Esophagus (tissue), 2 donors: ENCODE measurements at regions not wholly inside any gene's neighbourhood (a gene's known extent, or its start where the extent isn't known, plus 50 kb on each side); places are given as distances from the start of the nearest gene placed in this dataset.

Experiments
- H3K27ac ChIP-seq, 2 donors: one replicate each; pipeline ENCODE4 v1.5.1; 2013; ENCODE audit warnings: low read depth in 2 of 2, mild to moderate bottlenecking in 2 of 2, inconsistent platforms in 1 of 2, low read length in 1 of 2, moderate library complexity in 1 of 2
- H3K27me3 ChIP-seq, 2 donors: one replicate each; pipeline ENCODE4 v1.6.1; 2013; ENCODE audit warnings: low read length in 2 of 2, control low read depth in 1 of 2, mild to moderate bottlenecking in 1 of 2; ENCODE audit not compliant: insufficient read depth in 2 of 2, control insufficient read depth in 1 of 2
- H3K36me3 ChIP-seq, 2 donors: one replicate each; pipeline ENCODE4 v1.6.1; 2013; ENCODE audit warnings: low read length in 1 of 2; ENCODE audit not compliant: control insufficient read depth in 2 of 2, insufficient read depth in 2 of 2
- H3K4me1 ChIP-seq, 2 donors: one replicate each; pipeline ENCODE4 v1.6.1; 2013; ENCODE audit warnings: low read length in 1 of 2; ENCODE audit not compliant: control insufficient read depth in 2 of 2, insufficient read depth in 2 of 2
- H3K4me3 ChIP-seq, 2 donors: one replicate each; pipeline ENCODE4 v1.5.1; 2013; ENCODE audit warnings: low read length in 2 of 2, mild to moderate bottlenecking in 2 of 2, low read depth in 1 of 2, moderate library complexity in 1 of 2
- H3K9me3 ChIP-seq, 2 donors: one replicate each; pipeline ENCODE4 v1.6.1; 2013; ENCODE audit warnings: mild to moderate bottlenecking in 2 of 2, low read depth in 1 of 2, low read length in 1 of 2, moderate library complexity in 1 of 2; ENCODE audit not compliant: control insufficient read depth in 2 of 2, insufficient read depth in 1 of 2
- WGBS, 2 donors: extraction: QIAGEN DNeasy Blood & Tissue Kit; methylation state at CpG; one replicate each; pipeline ENCODE4 v1.1.7; 2013; 5-methylcytosine and 5-hydroxymethylcytosine counted together
- donor health status: healthy with polysubstance abuse.
- donor health status: Bipolar disorder and iron deficiency.

GRCh38 chr4:187479511-187479910 lies 516.1 kb upstream of the ZFP42 start:
- H3K9me3 ChIP-seq = no peaks in the 10 kb centered on the region
- H3K4me1 ChIP-seq = peaks cover 0 to 2% of the 10 kb centered on the region in 2 donors
- no peak overlapping the region for H3K27ac ChIP-seq
- 66 to 69% methylated on average over 6 of the region's 6 CpGs for WGBS, 2 donors
- no peaks in the 10 kb centered on the region for H3K36me3 ChIP-seq
- no peaks in the 10 kb centered on the region for H3K27me3 ChIP-seq
- no peak overlapping the region for H3K4me3 ChIP-seq

DNA sequence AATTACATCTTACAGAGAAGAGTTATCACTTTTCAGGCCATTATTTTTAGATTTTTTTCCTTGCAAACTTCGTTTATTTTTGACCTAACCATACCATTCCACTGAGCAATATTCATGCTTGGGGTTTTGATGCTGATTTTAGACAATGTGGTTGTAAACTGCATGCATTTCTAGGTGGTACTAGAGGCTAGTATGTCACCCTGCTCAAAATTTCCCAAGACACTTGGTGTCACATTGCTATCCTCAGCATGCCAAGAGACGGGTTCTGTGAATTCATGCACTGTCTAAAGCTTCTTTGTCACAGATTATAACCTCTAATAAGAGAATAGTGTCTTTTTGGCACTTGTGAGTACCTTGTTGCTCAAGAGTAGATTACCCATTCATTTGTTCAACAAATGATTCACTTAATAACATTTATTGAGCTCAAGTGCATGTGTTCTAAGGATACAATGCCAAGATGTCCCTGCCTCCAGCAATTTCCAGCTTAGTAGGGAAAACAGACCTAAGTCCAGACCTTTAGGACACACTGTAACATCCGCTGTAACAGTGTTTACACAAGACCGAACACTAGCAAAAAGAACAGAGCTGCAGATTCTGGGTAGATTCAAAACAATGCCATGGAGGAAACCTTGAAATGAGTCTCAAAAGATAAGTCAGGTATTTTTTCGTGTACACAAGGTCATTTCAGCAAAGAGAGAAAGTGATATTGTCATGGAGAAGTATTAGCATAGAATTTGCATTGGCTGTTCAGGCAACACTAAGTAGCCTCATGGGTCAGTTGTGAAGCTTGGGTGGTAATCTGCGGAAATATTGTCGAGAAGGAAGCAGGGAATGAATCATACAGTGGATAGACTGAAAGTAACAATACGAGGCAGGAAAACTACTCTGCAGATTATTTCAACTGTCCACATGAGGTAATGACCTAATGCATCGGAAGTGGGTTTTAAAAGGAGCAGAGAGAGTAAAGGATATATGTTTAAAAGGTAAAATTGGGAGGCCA lies 515.1 kb upstream of the ZFP42 start:
- Histone ChIP-seq H3K36me3 (no peaks in the 10 kb centered on the region), H3K4me1 (peaks cover 0 to 2% of the 10 kb centered on the region in 2 donors), H3K27me3 (no peaks in the 10 kb centered on the region), H3K4me3 (no peak overlapping the region), H3K9me3 (no peaks in the 10 kb centered on the region), H3K27ac (no peak overlapping the region)
- WGBS, 2 donors = 47 to 54% methylated on average over 9 of the region's 9 CpGs

- 81 to 85% methylated on average over 6 of the region's 6 CpGs for WGBS, 2 donors
Observed at GRCh38 chr4:187484186-187484585, 511.4 kb upstream of the ZFP42 start.

GRCh38 chr4:187485676-187486075 lies 509.9 kb upstream of the ZFP42 start:
- no peaks in the 10 kb centered on the region for H3K9me3 ChIP-seq
- no peak overlapping the region for H3K27ac ChIP-seq
- H3K36me3 ChIP-seq = no peaks in the 10 kb centered on the region
- no peak overlapping the region for H3K4me3 ChIP-seq
- WGBS, 2 donors = 63 to 66% methylated on average over 2 of the region's 2 CpGs
- H3K4me1 ChIP-seq = no peaks in the 10 kb centered on the region
- no peaks in the 10 kb centered on the region for H3K27me3 ChIP-seq

More at GRCh38 chr4:187484186-187484585, 511.4 kb upstream of the ZFP42 start:
- no peaks in the 10 kb centered on the region for H3K27me3 ChIP-seq
- H3K27ac ChIP-seq = no peak overlapping the region
- H3K36me3 ChIP-seq = no peaks in the 10 kb centered on the region
- H3K4me1 ChIP-seq = no peaks in the 10 kb centered on the region
- no peak overlapping the region for H3K4me3 ChIP-seq
- no peaks in the 10 kb centered on the region for H3K9me3 ChIP-seq

GRCh38 chr4:187491286-187491685 lies 504.3 kb upstream of the ZFP42 start:
- Histone ChIP-seq H3K9me3 (no peaks in the 10 kb centered on the region), H3K27ac (no peak overlapping the region), H3K4me1 (no peaks in the 10 kb centered on the region), H3K27me3 (no peaks in the 10 kb centered on the region), H3K4me3 (no peak overlapping the region), H3K36me3 (no peaks in the 10 kb centered on the region)
- 38 to 58% methylated on average over 5 of the region's 5 CpGs for WGBS, 2 donors

GRCh38 chr4:187491959-187492358 lies 503.6 kb upstream of the ZFP42 start:
- Histone ChIP-seq H3K27me3 (no peaks in the 10 kb centered on the region), H3K27ac (no peak overlapping the region)
- WGBS, 2 donors = 44 to 70% methylated on average over 2 of the region's 2 CpGs

DNA sequence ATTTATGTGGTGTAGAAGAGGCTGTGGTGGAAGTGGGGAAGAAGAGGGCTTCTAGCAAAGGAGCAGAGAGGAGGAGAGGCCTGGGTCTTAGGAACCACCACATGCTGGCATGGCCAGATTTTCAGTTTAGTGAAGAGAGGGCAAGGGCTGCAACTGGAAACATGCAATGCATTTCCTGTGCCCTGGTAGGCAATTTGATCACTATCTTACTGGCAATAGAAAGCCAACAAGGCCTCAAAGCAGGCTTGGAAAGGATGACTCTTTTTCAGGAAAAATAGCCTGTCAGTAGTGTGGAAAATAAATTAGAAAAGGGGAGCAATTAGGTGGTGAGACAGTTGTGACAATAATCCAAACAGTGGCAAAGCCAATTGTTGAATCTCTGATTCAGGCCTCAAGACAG lies 501.9 kb upstream of the ZFP42 start:
- no peaks in the 10 kb centered on the region for H3K4me1 ChIP-seq
- H3K9me3 ChIP-seq = no peaks in the 10 kb centered on the region
- H3K27ac ChIP-seq = no peak overlapping the region
- no peaks in the 10 kb centered on the region for H3K27me3 ChIP-seq
- no peaks in the 10 kb centered on the region for H3K36me3 ChIP-seq
- no peak overlapping the region for H3K4me3 ChIP-seq

More at GRCh38 chr4:187491959-187492358, 503.6 kb upstream of the ZFP42 start:
- Histone ChIP-seq H3K9me3 (no peaks in the 10 kb centered on the region), H3K36me3 (no peaks in the 10 kb centered on the region), H3K4me3 (no peak overlapping the region), H3K4me1 (no peaks in the 10 kb centered on the region)

- Histone ChIP-seq H3K9me3 (no peaks in the 10 kb centered on the region), H3K4me1 (no peaks in the 10 kb centered on the region), H3K27me3 (no peaks in the 10 kb centered on the region), H3K27ac (no peak overlapping the region), H3K4me3 (no peak overlapping the region), H3K36me3 (no peaks in the 10 kb centered on the region)
- 65 to 75% methylated on average over 4 of the region's 4 CpGs for WGBS, 2 donors
Observed at GRCh38 chr4:187499956-187500355, 495.6 kb upstream of the ZFP42 start.

DNA sequence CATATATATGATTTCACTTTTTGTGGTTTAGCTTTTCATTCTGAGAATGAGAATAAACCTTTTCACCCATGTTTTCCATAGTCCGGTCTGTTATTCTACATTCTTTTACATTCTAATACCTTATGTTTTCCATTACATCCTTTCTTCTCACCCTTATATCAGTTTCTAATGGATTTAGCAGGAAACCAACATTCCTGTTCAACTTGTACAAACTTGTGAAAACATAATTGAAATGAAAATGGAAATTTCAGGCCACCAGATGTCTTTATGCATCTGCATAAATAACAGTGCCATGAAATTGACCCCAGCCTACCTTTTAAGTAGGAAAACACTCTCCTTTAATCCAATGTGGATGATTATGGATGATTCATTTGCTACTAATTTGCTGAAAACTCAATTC lies 494.8 kb upstream of the ZFP42 start:
- Histone ChIP-seq H3K4me1 (no peaks in the 10 kb centered on the region), H3K27ac (no peak overlapping the region), H3K36me3 (no peaks in the 10 kb centered on the region), H3K4me3 (no peak overlapping the region), H3K9me3 (no peaks in the 10 kb centered on the region), H3K27me3 (no peaks in the 10 kb centered on the region)
- WGBS, 2 donors = 86 to 88% methylated on average over 1 of the region's 1 CpG

GRCh38 chr4:187501731-187502130 lies 493.8 kb upstream of the ZFP42 start:
- Histone ChIP-seq H3K27ac (no peak overlapping the region), H3K36me3 (no peaks in the 10 kb centered on the region), H3K4me3 (no peak overlapping the region), H3K4me1 (no peaks in the 10 kb centered on the region), H3K9me3 (no peaks in the 10 kb centered on the region), H3K27me3 (no peaks in the 10 kb centered on the region)
- 90 to 91% methylated on average over 8 of the region's 8 CpGs for WGBS, 2 donors
